ENCODE measurements at regions not wholly inside any gene's neighbourhood (a gene's known extent, or its start where the extent isn't known, plus 50 kb on each side); places are given as distances from the start of the nearest gene placed in this dataset.
A peak's percentile ranks its signal among the peaks of the same experiment; 100 is the strongest.
"Not testable (repeated sequence)": the region's sequence is repeated elsewhere in the genome, so short reads cannot be mapped to it uniquely, and the experiment has no call there.

- no peak for DNase-seq
Measured at GRCh38 chr12:62164036-62164435, 96.2 kb upstream of the USP15 start.

- DNase-seq, result no peak
Measured at GRCh38 chr12:62166525-62166924, 93.7 kb upstream of the USP15 start.

- no peak for DNase-seq
Measured at GRCh38 chr12:62168411-62168810, 91.8 kb upstream of the USP15 start.

DNA sequence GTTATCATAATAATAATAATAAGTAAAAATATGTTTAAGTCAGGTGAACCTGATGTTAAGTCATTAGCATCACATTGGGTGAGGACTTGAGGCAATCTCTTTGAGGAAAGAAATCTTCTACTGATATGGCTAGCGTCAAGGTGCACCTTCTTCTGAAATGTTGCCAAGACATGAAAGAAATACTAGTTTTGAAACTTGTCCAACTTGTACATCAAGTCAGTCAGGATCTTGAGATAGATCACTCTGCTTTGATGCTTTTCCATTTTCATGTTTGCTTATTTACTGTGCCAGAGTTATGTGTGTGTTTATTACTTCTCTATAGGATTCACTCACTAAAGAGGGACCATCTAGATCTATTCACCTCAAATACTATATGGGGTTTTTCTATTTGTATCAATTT, 90.0 kb upstream of the USP15 start:
- no peak for DNase-seq

DNA sequence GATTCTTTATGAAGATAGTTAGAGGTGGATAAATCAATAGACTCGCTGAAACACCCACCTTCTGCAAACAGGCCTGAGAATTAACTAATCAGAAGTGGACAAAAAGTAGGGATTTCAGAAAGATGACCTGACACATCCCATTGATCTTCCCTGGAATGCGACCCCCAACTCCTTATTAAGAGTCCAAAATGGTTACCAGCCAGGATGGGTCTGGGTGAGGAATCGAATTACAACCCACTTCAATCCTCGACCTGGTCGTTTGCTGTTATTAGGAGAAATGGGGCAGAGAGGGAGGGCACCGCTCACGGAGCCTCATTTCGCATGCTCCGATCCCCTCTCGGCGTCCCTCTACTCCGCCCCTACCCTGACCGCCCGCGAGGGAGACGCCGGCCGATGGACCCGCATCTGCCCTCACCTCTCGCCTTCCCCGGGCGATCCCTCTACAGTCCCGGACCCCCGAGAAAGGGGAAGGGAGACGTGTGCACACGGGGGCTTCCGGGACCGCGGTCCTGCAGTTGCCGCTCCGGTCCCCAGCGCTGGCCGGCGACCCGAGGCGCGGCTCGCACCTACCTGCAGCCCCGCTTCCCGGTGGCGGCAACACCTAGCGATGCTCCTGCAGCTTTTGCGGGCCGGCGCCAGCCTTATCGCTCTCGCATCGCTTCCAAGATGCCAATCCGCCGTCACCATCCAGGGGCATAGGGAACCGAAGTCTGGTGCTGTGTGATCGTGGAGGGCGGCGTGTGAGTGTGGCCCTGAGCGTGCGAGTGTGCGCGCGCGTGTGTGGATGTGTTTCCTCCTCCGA, 69.3 kb upstream of the USP15 start:
- no peak for DNase-seq

GRCh38 chr12:62191491-62192179, 68.6 kb upstream of the USP15 start:
- no peak for DNase-seq

- DNase-seq, result peak; percentile 74
Measured at GRCh38 chr12:62192180-62192902, 67.9 kb upstream of the USP15 start.

- DNase-seq, result no peak
Measured at GRCh38 chr12:62192903-62193250, 67.3 kb upstream of the USP15 start.

- no peak for DNase-seq
Measured at GRCh38 chr12:62194031-62194430, 66.2 kb upstream of the USP15 start.

- no peak for DNase-seq
Measured at GRCh38 chr12:62194616-62195015, 65.6 kb upstream of the USP15 start.

- no peak for DNase-seq
Measured at GRCh38 chr12:62196146-62196545, 64.1 kb upstream of the USP15 start.

DNA sequence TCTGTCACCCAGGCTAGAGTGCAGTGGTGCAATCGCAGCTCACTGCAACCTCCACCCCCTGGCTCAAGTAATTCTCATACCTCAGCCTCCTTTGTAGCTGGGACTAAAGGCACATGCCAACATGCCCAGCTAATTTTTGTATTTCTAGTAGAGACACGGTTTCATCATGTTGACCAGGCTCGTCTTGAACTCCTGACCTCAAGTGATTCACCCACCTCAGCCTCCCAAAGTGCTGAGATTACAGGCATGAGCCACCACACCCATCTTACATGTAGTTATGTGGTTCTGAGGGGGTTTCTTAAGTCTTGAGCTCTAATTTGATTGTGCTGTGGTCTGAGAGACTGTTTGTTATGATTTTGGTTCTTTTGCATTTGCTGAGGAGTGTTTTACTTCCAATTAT, 57.3 kb upstream of the USP15 start:
- not testable (repeated sequence) for DNase-seq

DNA sequence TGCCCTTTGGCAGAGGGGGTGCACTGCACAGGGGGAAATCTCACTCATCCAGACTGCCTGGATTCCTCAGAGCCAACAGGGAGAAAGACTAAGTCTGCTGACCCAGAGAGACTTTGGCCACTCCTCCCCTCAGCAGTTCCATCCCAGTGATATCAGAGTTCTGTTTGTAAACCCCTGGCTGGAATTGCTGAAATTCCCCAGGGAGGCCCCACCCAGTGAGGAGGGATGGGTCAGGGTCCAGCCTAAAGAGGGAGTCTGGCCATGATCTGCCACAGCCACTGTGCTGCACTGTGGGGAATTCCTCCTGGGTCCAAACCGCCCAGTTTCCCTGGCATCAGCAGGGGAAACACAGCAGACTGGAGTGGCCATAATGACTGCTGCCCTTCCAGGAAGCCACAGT, 54.9 kb upstream of the USP15 start:
- no peak for DNase-seq

DNA sequence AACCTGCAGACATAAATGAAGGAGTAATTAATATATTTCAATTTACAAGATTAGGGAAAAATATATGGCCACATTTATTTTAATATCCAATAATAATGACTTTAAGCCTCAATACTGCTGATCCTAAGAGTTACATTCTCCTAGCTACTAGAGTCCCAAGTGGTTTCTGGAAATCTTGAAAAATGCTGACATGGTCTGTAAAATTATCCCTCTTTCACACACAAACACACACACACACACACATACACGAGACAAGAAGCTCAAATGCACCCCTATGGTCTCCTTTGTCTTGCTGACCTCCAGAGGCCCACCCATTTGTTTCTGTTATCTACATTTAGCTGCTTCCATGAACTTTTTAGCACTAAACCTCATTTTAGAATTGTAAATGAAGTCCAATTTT, 53.0 kb upstream of the USP15 start:
- DNase-seq, result no peak

Measured in CD4-positive, alpha-beta T cell treated with Interleukin-21 for 1 hour (primary cell).